ENCODE measurements at regions not wholly inside any gene's neighbourhood (a gene's known extent, or its start where the extent isn't known, plus 50 kb on each side); places are given as distances from the start of the nearest gene placed in this dataset.

DNA sequence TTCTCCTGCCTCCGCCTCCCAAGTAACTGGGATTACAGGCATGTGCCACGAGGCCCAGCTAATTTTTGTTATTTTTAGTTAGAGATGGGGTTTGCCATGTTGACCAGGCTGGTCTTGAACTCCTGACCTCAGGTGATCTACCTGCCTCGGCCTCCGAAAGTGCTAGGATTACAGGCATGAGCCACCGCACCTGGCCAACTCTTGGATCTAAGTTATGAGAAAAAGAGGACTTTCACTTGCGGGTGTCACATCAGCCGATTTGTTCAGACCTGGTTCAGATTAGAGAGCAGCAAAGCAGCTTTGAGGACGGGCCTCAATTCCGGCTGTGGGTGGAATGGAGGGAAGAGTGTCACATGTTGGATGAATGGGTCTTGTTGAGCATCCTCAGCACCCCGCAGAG is 61.0 kb upstream of the FGFR2 start:
- TF ChIP-seq, protein P1, sequence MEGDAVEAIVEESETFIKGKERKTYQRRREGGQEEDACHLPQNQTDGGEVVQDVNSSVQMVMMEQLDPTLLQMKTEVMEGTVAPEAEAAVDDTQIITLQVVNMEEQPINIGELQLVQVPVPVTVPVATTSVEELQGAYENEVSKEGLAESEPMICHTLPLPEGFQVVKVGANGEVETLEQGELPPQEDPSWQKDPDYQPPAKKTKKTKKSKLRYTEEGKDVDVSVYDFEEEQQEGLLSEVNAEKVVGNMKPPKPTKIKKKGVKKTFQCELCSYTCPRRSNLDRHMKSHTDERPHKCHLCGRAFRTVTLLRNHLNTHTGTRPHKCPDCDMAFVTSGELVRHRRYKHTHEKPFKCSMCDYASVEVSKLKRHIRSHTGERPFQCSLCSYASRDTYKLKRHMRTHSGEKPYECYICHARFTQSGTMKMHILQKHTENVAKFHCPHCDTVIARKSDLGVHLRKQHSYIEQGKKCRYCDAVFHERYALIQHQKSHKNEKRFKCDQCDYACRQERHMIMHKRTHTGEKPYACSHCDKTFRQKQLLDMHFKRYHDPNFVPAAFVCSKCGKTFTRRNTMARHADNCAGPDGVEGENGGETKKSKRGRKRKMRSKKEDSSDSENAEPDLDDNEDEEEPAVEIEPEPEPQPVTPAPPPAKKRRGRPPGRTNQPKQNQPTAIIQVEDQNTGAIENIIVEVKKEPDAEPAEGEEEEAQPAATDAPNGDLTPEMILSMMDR (IDR thresholded peaks at IDR 0.05; ENCODE audit: low read depth, low read length, poor library complexity, severe bottlenecking) = no peak
- no peak for TF ChIP-seq EZH2phosphoT487 (IDR thresholded peaks at IDR 0.05; ENCODE audit: borderline replicate concordance, low read length)
- Histone ChIP-seq H3K9me2 (replicated peaks; ENCODE audit: control insufficient read depth, low read length) (no peaks in the 10 kb centered on the region), H3K36me3 (ENCODE audit: control insufficient read depth, low read length) (no peaks in the 10 kb centered on the region), H3K27me3 (ENCODE audit: control insufficient read depth, low read length) (no peaks in the 10 kb centered on the region), H3K9me3 (ENCODE audit: control insufficient read depth, insufficient read depth, low read length) (no peaks in the 10 kb centered on the region), H3F3A (ENCODE audit: control insufficient read depth, insufficient read depth) (no peaks in the 10 kb centered on the region), H4K20me1 (ENCODE audit: control insufficient read depth, insufficient read depth, low read depth, low read length) (no peaks in the 10 kb centered on the region), H3K79me2 (ENCODE audit: control insufficient read depth, low read length) (no peaks in the 10 kb centered on the region), H3K27ac (ENCODE audit: low read depth, low read length) (no peak overlapping the region), H3K4me3 (ENCODE audit: low read length) (no peak overlapping the region), H3K4me2 (ENCODE audit: low read length) (no peak overlapping the region), H3K4me1 (ENCODE audit: control insufficient read depth, low read length) (no peaks in the 10 kb centered on the region)

DNA sequence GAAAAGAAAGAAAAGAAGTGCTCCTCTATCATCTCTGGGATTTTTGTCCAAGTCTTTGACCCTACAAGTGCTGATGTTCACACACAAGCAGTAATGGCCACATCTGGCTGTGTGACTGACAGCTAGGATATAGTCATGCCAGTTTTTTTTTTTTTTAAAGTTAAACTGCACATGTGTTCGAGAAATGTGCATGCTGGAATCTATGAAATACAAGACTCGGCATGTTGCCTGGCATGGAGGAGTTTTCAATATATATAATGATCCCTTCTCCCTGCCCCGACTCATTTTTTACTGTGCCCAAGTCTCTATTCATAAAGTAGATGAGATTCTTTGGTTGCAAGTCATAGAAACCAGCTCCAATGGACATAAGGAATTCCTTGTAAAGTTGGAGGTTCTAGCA is 60.4 kb upstream of the FGFR2 start:
- no peaks in the 10 kb centered on the region for H3K27me3 ChIP-seq (ENCODE audit: control insufficient read depth, low read length)
- no peak for TF ChIP-seq EZH2phosphoT487 (IDR thresholded peaks at IDR 0.05; ENCODE audit: borderline replicate concordance, low read length)
- TF ChIP-seq, protein P1 (IDR thresholded peaks at IDR 0.05; ENCODE audit: low read depth, low read length, poor library complexity, severe bottlenecking) = no peak
- H3K4me1 ChIP-seq (ENCODE audit: control insufficient read depth, low read length) = no peaks in the 10 kb centered on the region
- no peaks in the 10 kb centered on the region for H3K9me2 ChIP-seq (replicated peaks; ENCODE audit: control insufficient read depth, low read length)
- H3K9me3 ChIP-seq (ENCODE audit: control insufficient read depth, insufficient read depth, low read length) = no peaks in the 10 kb centered on the region
- no peaks in the 10 kb centered on the region for H3K36me3 ChIP-seq (ENCODE audit: control insufficient read depth, low read length)
- no peaks in the 10 kb centered on the region for H4K20me1 ChIP-seq (ENCODE audit: control insufficient read depth, insufficient read depth, low read depth, low read length)
- H3K79me2 ChIP-seq (ENCODE audit: control insufficient read depth, low read length) = no peaks in the 10 kb centered on the region
- no peak overlapping the region for H3K27ac ChIP-seq (ENCODE audit: low read depth, low read length)
- no peaks in the 10 kb centered on the region for H3F3A ChIP-seq (ENCODE audit: control insufficient read depth, insufficient read depth)
- no peak overlapping the region for H3K4me3 ChIP-seq (ENCODE audit: low read length)
- no peak overlapping the region for H3K4me2 ChIP-seq (ENCODE audit: low read length)

DNA sequence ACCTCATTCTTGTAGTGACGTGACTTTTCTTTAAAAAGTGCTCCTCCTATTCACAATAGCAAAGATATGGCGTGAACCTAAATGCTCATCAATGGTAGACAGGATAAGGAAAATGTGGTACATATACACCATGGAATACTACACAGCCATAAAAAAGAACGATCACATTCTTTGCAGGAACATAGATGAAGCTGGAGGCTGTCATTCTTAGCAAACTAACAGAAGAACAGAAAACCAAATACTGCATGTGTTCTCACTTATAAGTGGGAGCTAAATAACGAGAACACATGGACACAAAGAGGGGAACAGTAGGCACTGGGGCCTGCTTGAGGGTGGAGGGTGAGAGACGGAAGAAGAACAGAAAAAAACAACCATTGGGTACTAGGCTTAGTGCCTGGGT is 59.9 kb upstream of the FGFR2 start:
- Histone ChIP-seq H3K36me3 (ENCODE audit: control insufficient read depth, low read length) (no peaks in the 10 kb centered on the region), H3K27me3 (ENCODE audit: control insufficient read depth, low read length) (no peaks in the 10 kb centered on the region)

More for the DNA sequence above, 59.9 kb upstream of the FGFR2 start:
- Histone ChIP-seq H3F3A (ENCODE audit: control insufficient read depth, insufficient read depth) (no peaks in the 10 kb centered on the region), H3K9me2 (replicated peaks; ENCODE audit: control insufficient read depth, low read length) (no peaks in the 10 kb centered on the region), H3K9me3 (ENCODE audit: control insufficient read depth, insufficient read depth, low read length) (no peaks in the 10 kb centered on the region), H3K4me3 (ENCODE audit: low read length) (no peak overlapping the region), H3K4me2 (ENCODE audit: low read length) (no peak overlapping the region), H3K27ac (ENCODE audit: low read depth, low read length) (no peak overlapping the region), H3K4me1 (ENCODE audit: control insufficient read depth, low read length) (no peaks in the 10 kb centered on the region), H3K79me2 (ENCODE audit: control insufficient read depth, low read length) (no peaks in the 10 kb centered on the region), H4K20me1 (ENCODE audit: control insufficient read depth, insufficient read depth, low read depth, low read length) (no peaks in the 10 kb centered on the region)
- TF ChIP-seq, protein P1 (IDR thresholded peaks at IDR 0.05; ENCODE audit: low read depth, low read length, poor library complexity, severe bottlenecking) = no peak
- no peak for TF ChIP-seq EZH2phosphoT487 (IDR thresholded peaks at IDR 0.05; ENCODE audit: borderline replicate concordance, low read length)
